Liver (tissue), 7 donors: ENCODE measurements at regions not wholly inside any gene's neighbourhood (a gene's known extent, or its start where the extent isn't known, plus 50 kb on each side); places are given as distances from the start of the nearest gene placed in this dataset.

Experiments used
- DNase-seq: peaks from one replicate; pipeline ENCODE4 v3.0.0-alpha.2; 2017; ENCODE audit warnings: low spot score
- H3K27ac ChIP-seq, 2 donors: one replicate each; pipeline ENCODE4 v1.7.0; 2013; ENCODE audit warnings: inconsistent platforms in 2 of 2, low read length in 2 of 2, control low read depth in 1 of 2, low read depth in 1 of 2, mild to moderate bottlenecking in 1 of 2
- H3K27me3 ChIP-seq, 4 donors: one replicate each; pipeline versions ENCODE4 v1.6.1 to v1.7.0; 2013; ENCODE audit warnings: low read length in 3 of 4, inconsistent platforms in 1 of 4, mild to moderate bottlenecking in 1 of 4, moderate library complexity in 1 of 4; ENCODE audit not compliant: control insufficient read depth in 4 of 4, insufficient read depth in 4 of 4
- H3K36me3 ChIP-seq, 4 donors: one replicate each; pipeline versions ENCODE4 v1.6.1 to v1.7.0; 2013; ENCODE audit warnings: low read length in 3 of 4, mild to moderate bottlenecking in 3 of 4, low read depth in 1 of 4, moderate library complexity in 1 of 4; ENCODE audit not compliant: control insufficient read depth in 4 of 4, insufficient read depth in 3 of 4
- H3K4me1 ChIP-seq, 4 donors: one replicate each; pipeline versions ENCODE4 v1.6.1 to v1.7.0; 2013; ENCODE audit warnings: low read length in 3 of 4, mild to moderate bottlenecking in 3 of 4, moderate library complexity in 1 of 4; ENCODE audit not compliant: control insufficient read depth in 4 of 4, insufficient read depth in 4 of 4
- H3K4me3 ChIP-seq, 3 donors: one replicate each; pipeline versions ENCODE4 v1.6.1 to v1.7.0; 2013; ENCODE audit warnings: low read length in 3 of 3, control low read depth in 1 of 3, low read depth in 1 of 3, mild to moderate bottlenecking in 1 of 3
- H3K9ac ChIP-seq, 2 donors: one replicate each; pipeline ENCODE4 v1.7.0; 2013; ENCODE audit warnings: low read length in 2 of 2, mild to moderate bottlenecking in 2 of 2, moderate library complexity in 2 of 2, control low read depth in 1 of 2, low read depth in 1 of 2
- H3K9me3 ChIP-seq, 4 donors: one replicate each; pipeline versions ENCODE4 v1.6.1 to v1.7.0; 2013; ENCODE audit warnings: low read length in 3 of 4; ENCODE audit not compliant: control insufficient read depth in 4 of 4
- EGR1 ChIP-seq, 2 donors: IDR thresholded peaks; 2 replicates each; pipeline ENCODE4 v1.6.1; 2016 to 2018; ENCODE audit warnings: antibody characterized with exemption in 2 of 2, low read depth in 2 of 2
- FOXA1 ChIP-seq: IDR thresholded peaks from 2 replicates; pipeline ENCODE4 v1.6.1; 2016; ENCODE audit warnings: antibody characterized with exemption
- GABPA ChIP-seq, 2 donors: IDR thresholded peaks in 1 of 2; conservative IDR thresholded peaks in 1 of 2; 2 replicates each; pipeline ENCODE4 v1.6.1; 2016; ENCODE audit warnings: antibody characterized with exemption in 2 of 2, mild to moderate bottlenecking in 1 of 2, moderate library complexity in 1 of 2
- JUND ChIP-seq, 2 donors: IDR thresholded peaks; 2 replicates each; pipeline ENCODE4 v1.6.1; 2016; ENCODE audit warnings: antibody characterized with exemption in 2 of 2
- NR2F2 ChIP-seq: IDR thresholded peaks from 2 replicates; pipeline ENCODE4 v1.6.1; 2016; ENCODE audit warnings: antibody characterized with exemption
- RAD21 ChIP-seq, 2 donors: IDR thresholded peaks; 2 replicates each; pipeline ENCODE4 v1.6.1; 2016; ENCODE audit warnings: antibody characterized with exemption in 2 of 2, mild to moderate bottlenecking in 2 of 2
- TAF1 ChIP-seq: conservative IDR thresholded peaks from 2 replicates; pipeline ENCODE4 v1.6.1; 2016; ENCODE audit warnings: antibody characterized with exemption, mild to moderate bottlenecking
- YY1 ChIP-seq: IDR thresholded peaks from 2 replicates; pipeline ENCODE4 v1.6.1; 2016; ENCODE audit warnings: antibody characterized with exemption, mild to moderate bottlenecking
- WGBS: extraction: QIAGEN DNeasy Blood & Tissue Kit; methylation state at CpG from one replicate; pipeline ENCODE4 v1.1.7; 2013; 5-methylcytosine and 5-hydroxymethylcytosine counted together
- TF ChIP-seq, protein P1 (sequence below): IDR thresholded peaks from 2 replicates; pipeline ENCODE4 v1.6.1; 2016; ENCODE audit warnings: antibody characterized with exemption, mild to moderate bottlenecking
- TF ChIP-seq, protein P2 (sequence below): IDR thresholded peaks from 2 replicates; pipeline ENCODE4 v1.6.1; 2016; ENCODE audit warnings: antibody characterized with exemption
- TF ChIP-seq, protein P3 (sequence below): IDR thresholded peaks from 2 replicates; pipeline ENCODE4 v1.6.1; 2016; ENCODE audit warnings: antibody characterized with exemption
- donor health status: healthy.
- donor health status: healthy.
- donor health status: healthy.
- donor health status: healthy.

DNA sequence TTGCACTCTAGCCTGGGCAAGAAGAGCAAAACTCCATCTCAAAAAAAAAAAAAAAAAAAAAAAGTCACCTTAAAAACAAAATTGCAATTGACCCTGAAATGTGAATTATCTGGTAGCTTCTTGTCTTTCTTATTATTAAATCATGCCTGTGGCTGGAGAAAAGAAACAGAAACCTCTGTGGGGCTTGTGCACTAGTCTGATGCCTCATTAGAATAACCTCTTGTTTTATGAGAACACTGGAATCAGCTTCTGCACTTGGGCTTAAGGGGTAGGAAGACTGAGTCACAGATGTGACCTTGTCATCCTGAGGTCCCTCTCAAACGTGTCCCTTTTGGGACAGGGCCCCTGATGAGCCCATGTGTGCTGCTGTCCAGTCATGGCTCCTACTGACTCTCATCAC lies 237.9 kb downstream of the DACT1 start:
- WGBS: 57% methylated on average over 1 of the region's 1 CpG
- Histone ChIP-seq H3K36me3 (no peaks in the 10 kb centered on the region), H3K27ac (no peak overlapping the region), H3K27me3 (no peaks in the 10 kb centered on the region), H3K4me3 (no peak overlapping the region), H3K9ac (no peak overlapping the region), H3K9me3 (no peaks in the 10 kb centered on the region), H3K4me1 (no peaks in the 10 kb centered on the region)
- TF ChIP-seq JUND (IDR thresholded peaks at IDR 0.05) (no peak), EGR1 (IDR thresholded peaks at IDR 0.05; ENCODE audit: low read depth in 2 of 2) (no peak), RAD21 (IDR thresholded peaks at IDR 0.05) (no peak)
- TF ChIP-seq, protein P1, sequence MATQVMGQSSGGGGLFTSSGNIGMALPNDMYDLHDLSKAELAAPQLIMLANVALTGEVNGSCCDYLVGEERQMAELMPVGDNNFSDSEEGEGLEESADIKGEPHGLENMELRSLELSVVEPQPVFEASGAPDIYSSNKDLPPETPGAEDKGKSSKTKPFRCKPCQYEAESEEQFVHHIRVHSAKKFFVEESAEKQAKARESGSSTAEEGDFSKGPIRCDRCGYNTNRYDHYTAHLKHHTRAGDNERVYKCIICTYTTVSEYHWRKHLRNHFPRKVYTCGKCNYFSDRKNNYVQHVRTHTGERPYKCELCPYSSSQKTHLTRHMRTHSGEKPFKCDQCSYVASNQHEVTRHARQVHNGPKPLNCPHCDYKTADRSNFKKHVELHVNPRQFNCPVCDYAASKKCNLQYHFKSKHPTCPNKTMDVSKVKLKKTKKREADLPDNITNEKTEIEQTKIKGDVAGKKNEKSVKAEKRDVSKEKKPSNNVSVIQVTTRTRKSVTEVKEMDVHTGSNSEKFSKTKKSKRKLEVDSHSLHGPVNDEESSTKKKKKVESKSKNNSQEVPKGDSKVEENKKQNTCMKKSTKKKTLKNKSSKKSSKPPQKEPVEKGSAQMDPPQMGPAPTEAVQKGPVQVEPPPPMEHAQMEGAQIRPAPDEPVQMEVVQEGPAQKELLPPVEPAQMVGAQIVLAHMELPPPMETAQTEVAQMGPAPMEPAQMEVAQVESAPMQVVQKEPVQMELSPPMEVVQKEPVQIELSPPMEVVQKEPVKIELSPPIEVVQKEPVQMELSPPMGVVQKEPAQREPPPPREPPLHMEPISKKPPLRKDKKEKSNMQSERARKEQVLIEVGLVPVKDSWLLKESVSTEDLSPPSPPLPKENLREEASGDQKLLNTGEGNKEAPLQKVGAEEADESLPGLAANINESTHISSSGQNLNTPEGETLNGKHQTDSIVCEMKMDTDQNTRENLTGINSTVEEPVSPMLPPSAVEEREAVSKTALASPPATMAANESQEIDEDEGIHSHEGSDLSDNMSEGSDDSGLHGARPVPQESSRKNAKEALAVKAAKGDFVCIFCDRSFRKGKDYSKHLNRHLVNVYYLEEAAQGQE: no peak
- TF ChIP-seq, protein P2, sequence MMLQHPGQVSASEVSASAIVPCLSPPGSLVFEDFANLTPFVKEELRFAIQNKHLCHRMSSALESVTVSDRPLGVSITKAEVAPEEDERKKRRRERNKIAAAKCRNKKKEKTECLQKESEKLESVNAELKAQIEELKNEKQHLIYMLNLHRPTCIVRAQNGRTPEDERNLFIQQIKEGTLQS: no peak
- DNase-seq: no peak

DNA sequence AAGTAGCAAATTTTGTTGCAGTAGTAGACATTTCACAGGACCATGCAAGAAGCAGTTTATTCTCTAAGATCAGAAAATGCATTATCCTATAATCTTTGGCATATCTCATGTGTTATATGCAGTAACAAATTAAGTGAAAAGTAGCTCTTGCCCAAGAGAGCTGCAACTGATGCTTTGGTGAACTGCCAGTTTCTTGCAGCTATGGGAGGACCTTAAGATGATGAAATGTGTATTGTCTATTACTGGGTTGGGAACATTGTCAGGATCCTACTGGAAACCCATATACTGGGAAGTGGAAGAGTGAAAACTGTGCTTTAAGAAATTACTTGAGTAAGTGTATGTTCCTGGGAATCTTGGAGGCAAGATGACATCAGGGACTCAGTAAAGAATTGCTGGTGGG lies 238.8 kb downstream of the DACT1 start:
- TF ChIP-seq YY1 (no peak), NR2F2 (no peak), GABPA (IDR thresholded peaks at IDR 0.05 in 1 of 2, conservative IDR thresholded peaks at IDR 0.05 in 1 of 2) (no peak), FOXA1 (no peak), TAF1 (no peak), EGR1 (IDR thresholded peaks at IDR 0.05; ENCODE audit: low read depth in 2 of 2) (no peak)
- TF ChIP-seq, protein P3, sequence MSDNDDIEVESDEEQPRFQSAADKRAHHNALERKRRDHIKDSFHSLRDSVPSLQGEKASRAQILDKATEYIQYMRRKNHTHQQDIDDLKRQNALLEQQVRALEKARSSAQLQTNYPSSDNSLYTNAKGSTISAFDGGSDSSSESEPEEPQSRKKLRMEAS: no peak
- TF ChIP-seq, protein P1: no peak
- H3K27ac ChIP-seq: no peak overlapping the region
- no peak overlapping the region for H3K9ac ChIP-seq
- H3K4me3 ChIP-seq: no peak overlapping the region
- H3K36me3 ChIP-seq: no peaks in the 10 kb centered on the region
- no peaks in the 10 kb centered on the region for H3K27me3 ChIP-seq
- no peaks in the 10 kb centered on the region for H3K4me1 ChIP-seq
- no peaks in the 10 kb centered on the region for H3K9me3 ChIP-seq
- no peak for DNase-seq
